ENCODE measurements at regions not wholly inside any gene's neighbourhood (a gene's known extent, or its start where the extent isn't known, plus 50 kb on each side); places are given as distances from the start of the nearest gene placed in this dataset.

- in situ Hi-C loops (cut with MboI) = no loop called here
Observed at GRCh38 chr16:35744084-35744483, 2284.7 kb downstream of the TP53TG3F start.

More at GRCh38 chr16:35744084-35744483, 2284.7 kb downstream of the TP53TG3F start:
- no peaks in the 10 kb centered on the region for H3K27me3 ChIP-seq (ENCODE audit: control insufficient read depth in 2 of 2, insufficient read depth in 2 of 2, low read length in 2 of 2)
- no peak overlapping the region for H3K27ac ChIP-seq (ENCODE audit: extremely low read depth, low read depth, low read length)
- ATAC-seq (no peak), FAIRE-seq (no peak), DNase-seq (ENCODE audit: extremely low read depth in 1 of 4, low spot score in 3 of 4) (no peak)
- no peaks in the 10 kb centered on the region for H3K9me1 ChIP-seq (ENCODE audit: control insufficient read depth, insufficient read depth, low read length)
- no peaks in the 10 kb centered on the region for H3K79me2 ChIP-seq (ENCODE audit: control insufficient read depth, insufficient read depth, low read length)
- no peaks in the 10 kb centered on the region for H3K9me3 ChIP-seq (replicated peaks; ENCODE audit: control insufficient read depth, insufficient read depth, low read depth, low read length)
- intact Hi-C loops (cut with micrococcal nuclease) = no loop called here
- no peak overlapping the region for H3K4me3 ChIP-seq
- H3K4me2 ChIP-seq (ENCODE audit: insufficient read depth, low read length) = no peak overlapping the region
- ChIA-PET CTCF (ENCODE audit: low intra/inter-chr PET ratio) (no interaction called here), POLR2A (no interaction called here)
- 3% methylated on average over 4 of the region's 4 CpGs for WGBS (ENCODE audit: insufficient coverage, low coverage, missing lambda C conversion rate)
- no peak for TF ChIP-seq DEAF1 (CRISPR knock-in tag; IDR thresholded peaks at IDR 0.05)
- no peak for TF ChIP-seq AFF1 (IDR thresholded peaks at IDR 0.05; ENCODE audit: low read depth in 1 of 2, partially characterized antibody in 2 of 2)
- TF ChIP-seq KAT7 (CRISPR knock-in tag; IDR thresholded peaks at IDR 0.05; ENCODE audit: borderline replicate concordance) = no peak
- TF ChIP-seq SPI1 (IDR thresholded peaks at IDR 0.05; ENCODE audit: borderline replicate concordance, low read depth, low read length) = no peak
- TF ChIP-seq SRSF3 (IDR thresholded peaks at IDR 0.05; ENCODE audit: insufficient read depth, low read length) = no peak
- TF ChIP-seq NFATC3 (IDR thresholded peaks at IDR 0.05) = no peak
- TF ChIP-seq ZNF280B (CRISPR knock-in tag; IDR thresholded peaks at IDR 0.05) = no peak
- no peak for TF ChIP-seq HMG20A (CRISPR knock-in tag; conservative IDR thresholded peaks at IDR 0.05)
- no peak for TF ChIP-seq EHMT2 (IDR thresholded peaks at IDR 0.05)
- TF ChIP-seq MAX (CRISPR knock-in tag; IDR thresholded peaks at IDR 0.05) = no peak
- TF ChIP-seq FUS (optimal IDR thresholded peaks at IDR 0.05; ENCODE audit: low read depth, low read length) = no peak
- no peak for TF ChIP-seq ZNF780A (CRISPR knock-in tag; IDR thresholded peaks at IDR 0.05)
- no peak for TF ChIP-seq SNAPC5 (CRISPR knock-in tag; IDR thresholded peaks at IDR 0.05)
- H3K4me1 ChIP-seq (replicated peaks in 1 of 2; ENCODE audit: control insufficient read depth in 2 of 2, insufficient read depth in 2 of 2, low read length in 2 of 2) = no peaks in the 10 kb centered on the region
- no peaks in the 10 kb centered on the region for H3K36me3 ChIP-seq (ENCODE audit: control insufficient read depth, insufficient read depth, low read length)
- H2AFZ ChIP-seq (ENCODE audit: low read depth, low read length) = no peak overlapping the region
- BruUV-seq (replicated peaks) = no TSS peak
- no peak overlapping the region for H3K9ac ChIP-seq (ENCODE audit: insufficient read depth in 1 of 2, low read depth in 2 of 2, low read length in 2 of 2)
- no peaks in the 10 kb centered on the region for H4K20me1 ChIP-seq (replicated peaks; ENCODE audit: control insufficient read depth, insufficient read depth, low read length)

Data from K562 (cell line).